VCaP (cell line): ENCODE measurements at regions not wholly inside any gene's neighbourhood (a gene's known extent, or its start where the extent isn't known, plus 50 kb on each side); places are given as distances from the start of the nearest gene placed in this dataset.

Source experiments
- H3K27ac ChIP-seq: fragments of 450-650 bp; 2 replicates; pipeline ENCODE4 v1.5.1; 2017
- CTCF ChIP-seq: fragments of 450-650 bp; conservative IDR thresholded peaks from 2 replicates; pipeline ENCODE4 v1.5.1; 2017; ENCODE audit warnings: mild to moderate bottlenecking, moderate library complexity

DNA sequence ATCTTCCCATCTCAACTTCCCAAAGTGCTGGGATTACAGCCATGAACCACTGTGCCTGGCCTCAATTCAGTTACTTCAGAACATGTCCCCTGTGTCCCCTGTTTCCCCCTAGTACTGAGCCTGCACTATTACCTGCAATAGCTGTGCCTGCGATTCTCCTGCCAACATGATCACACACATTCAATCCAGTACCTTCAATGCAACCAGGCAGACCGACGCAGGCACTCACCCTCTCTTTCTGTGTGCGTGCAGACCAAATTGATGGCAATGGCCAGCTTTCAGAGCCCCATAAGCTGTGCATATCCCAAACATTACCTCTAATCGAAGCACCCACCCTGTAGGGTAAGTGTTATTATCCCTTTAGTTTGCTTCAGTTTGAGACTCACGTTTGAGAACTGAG, 73.0 kb upstream of the EPHB3 start:
- no peak for TF ChIP-seq CTCF
- no peak overlapping the region for H3K27ac ChIP-seq

- no peak overlapping the region for H3K27ac ChIP-seq
- TF ChIP-seq CTCF: no peak
Measured at GRCh38 chr3:184489268-184489841, 72.2 kb upstream of the EPHB3 start.

DNA sequence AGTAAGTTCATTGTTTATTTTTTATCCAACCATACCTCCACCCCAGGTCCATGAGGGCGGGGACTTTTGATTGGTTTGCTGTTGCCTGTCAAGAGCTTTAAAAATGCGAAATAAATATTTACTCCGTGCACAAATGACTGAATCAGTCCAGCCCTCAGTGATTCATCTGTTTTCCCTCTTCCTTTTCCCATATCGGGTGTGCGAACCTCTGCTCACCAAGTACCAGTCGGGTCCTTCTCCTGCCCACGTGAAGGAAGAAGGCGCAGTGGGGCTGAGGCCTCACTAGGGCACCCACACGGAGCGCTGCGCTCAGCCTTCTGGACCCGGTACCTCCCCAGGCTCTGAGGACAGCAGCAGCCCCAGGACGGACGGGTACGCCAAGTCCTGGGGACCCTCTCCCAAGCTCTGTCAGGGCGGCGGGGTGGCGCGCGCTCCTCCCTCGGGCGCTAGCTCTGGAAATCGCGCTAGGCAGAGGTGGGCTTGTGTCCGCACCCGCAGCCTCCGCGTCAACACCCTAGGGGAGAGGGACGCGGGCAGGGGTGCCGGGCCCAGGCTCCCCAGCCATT, 70.5 kb upstream of the EPHB3 start:
- TF ChIP-seq CTCF: no peak
- peak overlapping the region; percentile 38; the same call in 1 of the 2 replicates for H3K27ac ChIP-seq

DNA sequence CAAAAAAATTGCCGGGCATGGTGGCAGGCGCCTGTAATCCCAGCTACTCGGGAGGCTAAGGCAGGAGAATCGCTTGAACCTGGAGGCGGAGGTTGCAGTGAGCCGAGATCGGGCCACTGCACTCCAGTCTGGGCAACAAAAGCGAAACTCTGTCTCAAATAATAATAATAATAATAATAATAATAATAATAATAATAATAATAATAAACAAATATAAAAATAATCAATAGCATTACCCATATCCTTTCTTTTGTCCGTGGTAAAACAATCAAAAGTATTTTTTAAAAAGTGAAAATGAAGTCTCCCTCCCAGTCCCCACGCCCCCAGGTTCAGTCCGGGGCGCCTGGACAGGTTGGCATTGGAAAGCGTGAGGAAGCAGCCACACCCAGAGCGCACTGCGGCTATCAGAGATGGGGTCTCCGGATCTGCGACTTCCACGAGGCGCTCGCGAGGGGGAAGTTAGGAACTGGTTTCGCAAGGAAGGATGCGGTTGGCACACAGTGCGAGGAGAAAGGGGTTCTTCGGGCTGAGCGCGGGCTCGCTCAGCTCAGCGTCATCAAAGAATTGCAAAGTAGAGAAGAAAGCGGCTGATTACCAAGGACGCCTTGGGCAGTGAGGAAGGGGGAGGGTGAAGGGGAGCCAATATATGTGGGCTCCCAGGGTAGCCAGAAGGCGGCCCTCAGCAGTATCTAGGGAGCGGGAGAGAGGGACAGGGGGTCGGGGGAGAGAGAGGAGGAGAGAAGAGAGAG, 69.5 kb upstream of the EPHB3 start:
- no peak overlapping the region for H3K27ac ChIP-seq
- TF ChIP-seq CTCF: no peak

DNA sequence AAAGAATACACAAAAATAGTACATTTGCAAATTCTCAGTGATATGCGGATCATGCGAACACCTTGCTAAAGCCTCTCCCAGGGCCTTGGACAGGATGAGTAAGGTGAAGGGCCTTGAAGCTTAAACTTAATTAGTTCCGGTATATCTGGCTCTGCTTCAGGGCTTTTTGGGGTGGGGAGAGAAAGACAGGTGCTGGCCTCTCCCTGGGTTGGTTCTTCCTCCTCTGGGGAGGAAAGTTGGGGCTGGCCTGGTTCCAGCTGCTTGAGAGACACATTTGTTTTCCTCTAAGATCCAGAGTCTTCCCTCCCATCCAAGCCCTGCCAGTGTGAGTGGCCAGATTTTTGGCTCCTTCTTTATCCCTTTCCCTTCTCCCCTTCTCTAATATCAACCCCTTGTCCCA, 64.7 kb upstream of the EPHB3 start:
- no peak overlapping the region for H3K27ac ChIP-seq
- TF ChIP-seq CTCF: no peak

DNA sequence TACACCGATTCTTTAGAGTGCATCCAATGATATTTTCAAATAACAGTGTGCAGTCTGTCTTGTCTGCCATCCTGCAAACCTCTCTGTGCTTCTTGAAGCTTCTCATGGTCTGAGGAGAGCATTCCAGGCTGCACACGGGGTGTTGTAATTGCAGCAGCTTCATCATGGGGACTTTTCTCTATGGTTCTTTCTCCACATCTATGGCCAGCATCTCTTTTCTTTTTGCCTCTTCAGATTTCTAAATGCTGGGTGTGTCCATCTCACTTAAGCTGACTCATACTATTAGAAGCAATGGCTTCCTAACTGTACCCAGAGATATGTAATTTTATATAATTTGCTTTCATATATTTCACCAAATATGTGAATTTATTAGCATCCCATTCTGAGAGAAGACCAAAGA, 63.8 kb upstream of the EPHB3 start:
- no peak overlapping the region for H3K27ac ChIP-seq
- no peak for TF ChIP-seq CTCF

DNA sequence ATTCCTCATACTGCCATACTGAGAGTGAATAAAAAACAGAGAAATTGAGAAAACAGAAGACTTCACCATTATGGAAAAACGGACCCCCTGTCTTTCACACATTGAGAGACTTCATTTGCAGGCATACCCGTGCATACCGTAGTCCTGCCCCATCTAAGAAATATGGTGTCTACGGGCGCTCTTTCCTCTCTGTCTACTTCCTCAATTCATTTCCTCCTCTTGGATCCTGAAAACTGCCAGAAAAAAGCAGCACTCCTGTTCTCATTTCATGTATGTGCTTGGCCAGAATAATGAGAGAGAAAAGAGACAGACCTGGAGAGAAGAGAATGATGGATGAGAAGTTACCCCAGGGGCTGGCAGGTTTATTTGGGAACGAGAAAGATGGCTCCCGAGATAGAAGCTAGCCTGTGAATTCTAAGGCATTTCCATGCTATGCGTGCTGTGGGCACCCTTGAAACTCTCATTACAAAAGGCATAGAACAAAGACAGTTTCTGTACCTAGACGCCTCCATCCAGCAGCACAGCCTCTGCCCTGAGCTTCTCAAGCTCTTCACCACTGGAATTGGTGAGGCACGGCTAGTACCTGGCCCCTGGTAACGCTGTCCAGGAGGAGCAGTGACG, 62.5 kb upstream of the EPHB3 start:
- no peak for TF ChIP-seq CTCF
- H3K27ac ChIP-seq: no peak overlapping the region
